ENCODE measurements at regions not wholly inside any gene's neighbourhood (a gene's known extent, or its start where the extent isn't known, plus 50 kb on each side); places are given as distances from the start of the nearest gene placed in this dataset.
A peak's percentile ranks its signal among the peaks of the same experiment; 100 is the strongest.
"Not testable (repeated sequence)": the region's sequence is repeated elsewhere in the genome, so short reads cannot be mapped to it uniquely, and the experiment has no call there.

DNA sequence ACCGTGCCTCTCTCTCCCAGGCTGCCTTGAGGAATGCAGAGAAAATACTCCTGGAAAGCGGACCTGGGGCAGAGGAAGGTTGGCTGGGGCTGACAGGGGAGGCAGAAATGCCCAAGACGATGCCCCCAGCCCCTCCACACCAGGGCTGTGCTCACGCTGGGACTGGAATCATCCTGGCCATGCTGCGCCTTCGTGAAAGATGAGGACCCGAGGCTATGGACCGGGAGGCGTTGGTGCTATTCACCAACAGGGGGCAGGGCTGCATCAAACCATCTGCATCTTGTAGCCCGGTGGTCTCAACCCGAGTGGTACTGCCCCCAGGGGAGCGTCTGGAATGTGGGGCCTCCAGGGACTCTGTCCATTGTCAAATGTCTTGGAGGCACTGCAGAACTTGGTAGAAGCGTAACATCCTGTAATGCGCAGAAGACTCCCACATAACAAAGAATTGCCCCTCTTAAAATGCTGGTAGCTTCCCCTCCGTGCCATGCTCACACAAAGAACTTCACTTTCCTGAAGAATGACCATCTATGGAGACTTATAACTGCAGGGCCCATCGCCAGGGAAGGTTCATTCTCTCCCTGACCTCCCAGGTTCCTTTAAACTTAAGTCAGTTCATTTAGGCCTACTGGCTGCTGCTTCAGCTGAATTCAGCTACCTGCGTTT is 251.2 kb downstream of the RRAGC start:
- peak in 3 of 4 experiments; percentile 17 to 40 (median 20) for DNase-seq

DNA sequence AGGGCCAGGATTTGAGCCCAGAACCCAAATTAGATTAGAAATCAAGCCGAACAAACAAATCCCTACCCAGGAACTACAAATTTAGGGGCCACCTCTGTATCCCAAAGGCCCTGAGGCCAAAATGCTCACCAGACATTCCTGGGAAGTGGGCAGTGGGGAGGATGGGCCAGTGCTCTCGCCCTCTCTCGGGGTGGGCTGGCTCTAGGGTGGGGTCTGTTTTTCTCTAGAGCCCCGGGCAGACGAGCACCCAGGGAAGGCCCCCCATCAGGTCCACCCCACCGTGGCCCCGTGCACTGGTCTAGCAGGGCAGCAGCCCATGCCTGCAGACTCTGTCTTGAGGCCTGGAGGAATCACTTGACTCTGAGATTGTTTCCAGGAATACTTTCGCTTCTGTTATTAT is 252.0 kb downstream of the RRAGC start:
- no peak for DNase-seq

DNA sequence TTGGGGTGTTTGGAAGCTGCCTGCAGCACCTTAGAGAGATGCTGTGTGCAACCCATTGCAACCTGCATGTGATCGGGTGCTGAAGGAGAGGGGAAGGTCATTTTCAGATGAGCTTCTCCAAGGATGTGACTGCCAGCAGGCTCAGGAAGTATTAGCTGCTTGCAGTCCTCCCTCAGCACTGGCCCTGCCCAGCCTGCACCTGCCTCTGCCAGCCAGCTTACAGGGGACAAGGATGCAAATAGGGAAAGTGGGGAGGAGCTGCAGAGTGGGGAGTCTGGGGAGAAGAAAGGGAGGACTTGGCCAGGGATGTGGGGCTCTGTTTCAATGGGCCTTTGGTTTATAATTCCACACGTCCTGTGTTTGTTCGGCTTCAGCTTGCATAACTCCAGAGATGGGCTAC is 254.5 kb downstream of the RRAGC start:
- no peak for DNase-seq

DNA sequence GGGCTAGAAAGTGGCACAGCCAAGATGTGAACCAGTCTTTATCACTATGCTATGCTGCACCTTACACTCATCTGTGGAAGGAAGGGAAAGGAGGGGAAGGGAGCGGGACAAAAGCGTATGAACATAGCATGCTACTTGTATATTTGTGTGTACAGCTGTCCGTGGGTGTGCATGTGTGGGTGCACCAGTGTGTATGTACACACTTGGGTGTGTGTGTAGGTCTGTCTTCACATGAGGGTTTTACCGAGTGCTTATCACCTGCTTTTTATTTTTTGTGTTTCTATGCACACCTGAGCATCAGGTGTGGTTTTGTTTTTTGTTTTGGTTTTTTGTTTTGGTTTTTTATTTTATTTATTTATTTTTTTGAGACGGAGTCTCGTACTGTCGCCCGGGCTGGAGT is 255.7 kb downstream of the RRAGC start:
- no peak for DNase-seq

DNA sequence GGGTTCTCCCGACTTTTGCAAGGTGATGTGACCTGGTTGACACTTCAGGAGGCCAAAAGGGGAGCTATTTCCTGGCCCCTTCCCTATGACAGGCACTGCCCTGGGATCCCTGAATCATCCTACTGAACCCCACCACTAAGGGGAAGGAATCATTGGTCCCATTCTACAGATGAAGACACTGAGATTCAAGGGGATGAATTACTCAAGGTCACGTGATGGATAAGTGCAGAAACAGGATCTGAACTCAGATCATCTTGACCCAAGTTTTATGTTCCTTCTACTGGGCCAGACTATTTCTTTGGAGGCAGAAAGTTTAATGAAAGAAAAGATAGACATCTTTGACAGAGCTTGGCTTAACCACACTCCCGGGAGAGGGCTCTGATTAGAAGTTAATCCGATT is 258.7 kb downstream of the RRAGC start:
- DNase-seq, result no peak

DNA sequence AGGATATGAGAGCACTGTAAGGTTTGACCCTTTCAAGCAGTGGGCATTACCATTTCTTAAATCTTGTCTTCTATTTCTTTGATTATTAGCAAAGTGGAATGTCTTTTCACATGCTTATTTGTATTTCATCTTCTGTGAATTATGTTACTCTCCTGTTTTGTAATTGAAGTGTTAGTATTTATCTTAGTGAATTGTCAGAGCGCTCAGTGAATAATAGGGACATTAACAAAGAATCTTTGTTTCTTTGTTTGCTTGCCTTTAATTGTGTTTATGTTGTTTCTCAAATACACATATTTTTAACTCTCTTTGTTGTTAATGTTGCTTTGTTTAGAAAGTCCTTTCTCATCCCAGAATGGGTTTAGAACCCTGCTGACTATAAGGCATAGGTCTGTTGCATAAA is 259.3 kb downstream of the RRAGC start:
- DNase-seq, result no peak

DNA sequence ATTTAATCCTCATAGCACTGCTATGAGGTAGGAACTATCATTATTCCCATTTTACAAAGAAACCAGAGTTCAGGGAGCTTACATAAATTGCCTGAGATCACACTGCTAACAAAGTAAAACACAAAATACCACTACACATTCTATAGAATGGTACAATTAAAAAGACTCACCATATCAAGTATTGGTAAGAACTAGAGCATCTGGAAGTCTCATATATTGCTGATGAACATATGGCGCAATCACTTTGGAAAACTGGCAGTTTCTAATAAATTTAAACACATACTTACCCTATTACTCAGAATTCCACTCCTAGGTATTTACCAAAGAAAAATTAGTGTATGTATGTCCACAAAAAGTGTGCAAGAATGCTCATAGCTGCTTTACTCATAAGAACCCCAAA is 261.5 kb downstream of the RRAGC start:
- no peak for DNase-seq

DNA sequence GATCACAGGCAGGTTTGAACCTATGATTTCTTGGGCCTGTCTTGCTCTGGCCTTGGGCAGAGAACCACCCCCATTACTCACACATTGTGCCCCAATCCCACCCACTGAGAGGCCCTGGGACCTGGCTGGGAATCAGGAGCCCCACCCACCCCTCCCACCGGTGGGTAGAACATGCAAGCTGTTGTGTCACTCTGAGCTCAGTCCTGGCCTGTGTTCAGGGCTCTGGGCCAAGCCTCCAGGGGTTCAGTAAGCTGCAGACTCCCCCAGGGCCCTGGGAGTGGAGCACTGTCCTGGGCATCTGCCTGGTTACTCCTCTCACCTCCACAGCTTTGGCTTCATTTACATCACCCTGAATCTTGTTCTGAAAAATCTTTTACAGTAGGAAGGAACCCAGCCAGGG is 270.5 kb downstream of the RRAGC start:
- no peak for DNase-seq

DNA sequence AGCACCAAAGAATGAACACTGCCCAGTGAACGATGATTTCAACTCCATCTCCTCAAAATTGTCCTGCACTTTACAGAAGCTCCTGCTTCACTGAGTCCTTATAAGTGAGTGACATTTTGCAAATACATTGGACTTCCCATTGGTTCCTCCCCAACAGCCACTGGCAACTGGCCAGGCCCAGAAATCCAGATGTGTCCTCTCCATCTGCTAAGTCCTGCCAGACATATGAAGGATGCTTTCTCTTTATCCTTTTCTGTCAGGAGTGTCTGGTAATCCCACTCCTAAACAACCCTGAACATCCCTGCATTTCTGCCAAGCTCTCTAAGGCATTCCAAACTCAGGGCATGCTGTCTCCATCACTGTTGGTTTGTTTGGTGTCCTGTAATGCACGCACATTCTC is 271.8 kb downstream of the RRAGC start:
- DNase-seq, result no peak

DNA sequence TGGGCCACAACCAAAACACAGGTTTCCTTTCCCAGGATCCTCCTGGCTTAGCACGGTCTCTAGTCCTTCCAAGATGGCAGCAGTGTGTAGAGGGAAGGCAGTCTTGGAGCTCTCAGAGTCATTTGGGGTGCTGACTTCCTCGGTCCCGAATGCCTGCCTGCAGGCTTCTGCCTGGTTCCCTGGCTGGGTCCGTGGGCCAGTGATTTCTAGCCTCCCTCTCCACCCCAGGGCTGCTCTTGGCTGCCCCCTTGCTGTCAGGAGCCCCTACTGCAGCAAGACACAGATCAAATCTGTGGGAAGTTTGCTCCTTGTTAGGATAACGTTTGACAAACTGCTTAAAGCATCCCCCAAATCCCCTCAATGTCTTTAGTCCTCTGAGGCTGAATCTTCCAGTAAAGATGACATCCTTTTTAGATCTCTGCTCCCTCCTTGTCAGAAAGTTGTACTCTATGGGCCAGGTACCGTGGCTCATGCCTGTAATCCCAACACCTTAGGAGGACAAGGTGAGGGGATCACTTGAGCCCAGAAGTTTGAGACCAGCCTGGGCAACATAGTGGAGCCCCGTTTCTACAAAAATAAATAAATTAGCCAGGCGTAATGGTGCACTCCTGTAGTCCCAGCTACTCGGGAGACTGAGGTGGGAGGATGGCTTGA is 272.5 kb downstream of the RRAGC start:
- DNase-seq, result peak; percentile 55 to 74 (median 62)

DNA sequence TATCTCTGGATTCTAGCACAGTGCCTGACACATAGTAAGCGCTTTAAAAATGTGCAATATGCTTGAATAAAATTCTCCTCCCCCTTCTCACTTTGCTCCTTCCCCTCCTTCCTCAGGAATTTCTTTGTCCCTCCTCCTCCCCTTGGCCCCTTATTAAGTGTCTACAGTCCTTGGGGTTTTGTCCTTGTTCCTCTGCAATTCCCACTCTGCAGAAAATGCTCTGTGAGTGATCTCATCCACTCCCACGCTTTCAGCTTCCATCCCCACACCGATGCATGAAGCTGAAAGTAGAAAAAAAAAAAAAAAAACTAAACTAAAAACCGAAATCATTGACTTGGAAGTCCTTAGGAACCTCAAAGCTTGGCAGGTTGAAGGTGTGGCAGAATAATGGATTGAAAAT is 273.6 kb downstream of the RRAGC start:
- no peak for DNase-seq

DNA sequence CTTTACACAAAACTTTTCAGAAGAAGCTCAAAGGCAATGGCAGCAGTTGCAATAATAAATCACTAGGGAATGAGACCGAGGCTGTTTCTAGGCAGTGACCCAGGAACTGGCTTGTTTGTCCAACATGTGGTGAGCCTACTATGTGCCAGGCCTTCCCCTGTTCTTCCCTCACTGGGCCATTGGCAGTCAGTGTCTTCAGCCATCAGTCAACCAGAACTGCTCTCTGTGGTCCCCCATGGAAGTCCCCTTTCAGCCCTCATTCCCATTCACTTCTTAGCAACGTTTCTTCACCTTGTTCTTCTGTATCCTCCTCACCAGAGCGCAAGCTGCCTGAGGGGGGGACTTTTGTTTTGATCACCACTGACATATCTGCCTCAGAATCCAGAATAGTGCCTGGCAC is 274.1 kb downstream of the RRAGC start:
- DNase-seq, result no peak

DNA sequence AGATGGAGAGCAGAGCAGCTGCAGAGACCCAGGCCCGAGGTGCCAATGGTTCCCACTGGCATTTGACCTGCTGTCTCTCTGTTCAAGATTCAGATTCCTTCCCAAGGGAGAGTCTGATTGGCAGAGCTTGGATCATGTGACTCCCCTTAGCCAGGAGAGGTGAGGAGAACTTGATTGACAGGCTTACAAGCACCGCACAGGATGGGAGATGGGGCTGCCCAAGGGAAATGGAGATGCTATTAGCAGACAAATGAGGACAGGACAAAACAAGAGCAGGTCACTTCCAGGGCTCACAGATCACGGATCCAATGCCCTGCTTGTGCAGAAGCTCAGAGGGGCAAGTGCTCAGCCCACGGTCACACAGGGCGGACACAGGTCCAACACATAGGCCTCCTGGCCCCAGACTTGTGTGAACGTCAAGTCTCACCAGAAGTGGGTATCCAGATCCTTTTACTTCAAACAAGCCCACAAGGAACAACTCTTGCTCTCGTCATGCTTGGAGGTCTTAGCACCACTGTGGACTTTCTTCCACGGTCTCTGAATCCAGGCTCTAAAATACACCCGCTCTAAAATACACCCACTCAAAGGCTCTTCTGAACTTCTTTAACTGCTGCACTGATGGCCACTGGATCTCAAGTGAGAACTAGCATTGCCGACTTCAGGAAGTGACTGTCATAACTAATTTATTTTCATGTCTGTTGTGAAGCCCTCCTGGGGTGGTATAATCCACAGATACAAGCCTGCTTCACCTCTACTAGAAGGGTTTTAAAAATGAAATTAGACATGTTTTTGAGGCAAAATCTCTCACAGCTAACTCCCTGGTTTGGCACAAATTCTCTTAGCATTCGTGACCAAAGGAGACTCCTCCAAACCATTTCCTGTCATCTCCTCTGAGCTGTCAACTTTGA is 274.9 kb downstream of the RRAGC start:
- no peak for DNase-seq

DNA sequence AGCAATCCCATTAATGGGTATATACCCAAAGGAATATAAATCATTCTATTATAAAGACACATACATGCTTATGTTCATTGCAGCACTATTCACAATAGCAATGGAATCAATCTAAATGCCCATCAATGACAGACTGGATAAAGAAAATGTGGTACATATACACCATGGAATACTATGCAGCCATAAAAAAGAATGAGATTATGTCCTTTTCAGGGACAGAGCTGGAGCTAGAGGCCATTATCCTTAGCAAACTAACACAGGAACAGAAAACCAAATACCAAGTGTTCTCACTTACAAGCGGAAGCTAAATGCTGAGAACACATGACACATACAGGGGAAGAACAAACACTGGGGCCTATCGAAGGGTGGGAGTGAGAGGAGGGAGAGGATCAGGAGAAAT is 276.3 kb downstream of the RRAGC start:
- not testable (repeated sequence) for DNase-seq

DNA sequence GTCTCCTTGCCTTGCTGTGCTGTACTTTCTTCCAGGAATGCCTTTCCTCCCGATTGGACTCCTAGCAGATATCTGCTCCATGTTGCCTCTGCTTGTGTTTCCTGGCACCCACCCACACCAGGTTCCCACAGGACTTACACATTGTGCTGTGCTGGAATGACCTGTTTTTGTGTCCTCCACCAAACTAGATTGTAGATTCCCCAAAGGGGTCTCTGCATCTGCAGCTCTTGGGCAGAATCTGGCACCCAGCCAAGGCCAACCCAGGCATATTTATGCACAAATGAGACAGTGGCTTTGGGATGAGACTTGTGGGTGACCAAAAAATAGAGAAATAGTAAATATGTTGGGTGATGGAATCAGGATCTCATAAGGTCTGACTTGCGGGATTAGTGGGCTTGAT is 278.2 kb downstream of the RRAGC start:
- DNase-seq, result no peak

DNA sequence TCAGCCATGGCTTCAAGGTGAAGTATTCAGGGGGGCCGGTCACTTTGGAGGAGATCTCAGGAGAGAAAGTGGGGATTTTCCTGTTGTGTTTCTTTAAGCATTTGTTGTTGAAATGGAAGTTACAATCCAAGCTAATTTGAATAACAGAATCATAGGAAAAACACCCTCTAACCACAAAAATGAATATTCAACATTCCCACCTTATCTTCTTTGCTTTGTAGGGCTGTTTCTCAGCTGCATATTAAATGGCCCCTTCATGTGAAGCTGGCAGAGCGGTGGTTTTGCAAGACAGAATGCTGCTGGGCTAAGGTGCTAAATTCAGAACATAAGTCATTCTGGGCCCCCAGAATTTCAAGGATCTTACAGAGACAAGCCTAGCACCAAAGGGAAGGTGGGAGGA is 279.0 kb downstream of the RRAGC start:
- DNase-seq, result no peak

DNA sequence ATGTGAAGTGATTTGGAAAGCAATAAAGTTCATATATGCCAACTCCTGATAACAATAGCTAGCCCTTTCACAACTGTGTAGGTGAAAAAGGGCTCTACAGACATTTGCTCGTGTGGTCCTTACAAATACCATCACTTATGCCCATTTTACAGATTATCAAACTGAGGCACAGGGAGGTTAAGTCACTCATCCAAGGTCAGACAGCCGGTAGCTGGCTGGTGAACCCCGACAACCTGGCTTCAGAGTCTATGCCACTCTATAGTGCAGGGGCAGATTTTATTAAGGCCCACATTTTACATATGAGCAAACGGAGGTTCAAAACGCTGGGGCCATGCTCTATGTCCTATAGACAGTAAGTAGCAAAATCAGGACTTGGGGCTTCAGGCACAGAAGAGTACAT is 280.5 kb downstream of the RRAGC start:
- DNase-seq, result no peak

DNA sequence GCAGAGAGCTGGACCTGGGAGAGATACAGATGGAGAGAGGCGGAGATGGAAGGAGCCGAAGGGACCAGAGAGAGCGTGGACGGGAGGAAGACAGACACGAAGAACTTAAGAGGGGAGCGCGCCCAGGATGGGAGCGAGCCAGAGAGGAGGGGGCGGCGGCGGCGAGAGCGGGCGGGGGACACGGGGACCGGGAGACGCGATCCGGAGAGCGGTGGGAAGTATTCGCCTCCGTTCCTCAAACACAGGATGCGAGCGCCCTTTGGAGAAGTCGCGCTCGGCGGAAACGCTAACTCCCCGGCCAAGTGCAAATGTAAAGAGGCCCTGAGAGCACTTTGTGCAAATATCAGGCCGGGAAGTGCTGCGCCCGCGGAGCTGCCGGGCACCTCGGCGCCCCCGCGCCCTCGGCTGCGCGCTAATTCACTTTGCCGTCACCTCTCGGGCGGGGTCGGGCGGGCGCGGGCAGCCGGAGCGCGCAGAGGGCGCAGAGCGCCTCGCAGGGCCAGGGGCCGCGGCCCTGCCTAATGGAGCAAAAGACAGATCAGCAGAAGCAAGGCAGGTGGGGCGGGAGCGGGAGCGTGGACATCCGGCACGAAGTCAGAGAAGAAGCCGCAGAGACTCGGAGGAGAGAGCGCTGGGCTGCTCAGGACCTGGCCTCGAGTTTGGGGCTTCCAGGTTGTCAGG is 281.2 kb downstream of the RRAGC start:
- no peak for DNase-seq

DNA sequence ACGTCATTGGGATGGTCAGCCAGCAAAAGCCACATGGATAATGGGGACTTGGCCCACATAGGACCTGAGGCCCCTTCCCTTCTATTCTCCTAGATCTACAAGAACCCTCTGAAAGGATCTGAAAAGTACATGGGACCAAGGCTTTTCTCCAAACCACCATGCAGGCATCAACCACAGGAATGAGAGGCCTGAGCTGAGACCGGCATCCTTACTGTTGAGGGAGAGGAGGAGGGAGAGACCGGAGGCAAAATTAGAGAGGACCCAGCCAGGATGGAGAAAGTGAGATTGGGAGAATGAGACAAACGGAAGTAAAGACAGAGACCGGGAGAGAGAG is 281.7 kb downstream of the RRAGC start:
- DNase-seq, result no peak

DNA sequence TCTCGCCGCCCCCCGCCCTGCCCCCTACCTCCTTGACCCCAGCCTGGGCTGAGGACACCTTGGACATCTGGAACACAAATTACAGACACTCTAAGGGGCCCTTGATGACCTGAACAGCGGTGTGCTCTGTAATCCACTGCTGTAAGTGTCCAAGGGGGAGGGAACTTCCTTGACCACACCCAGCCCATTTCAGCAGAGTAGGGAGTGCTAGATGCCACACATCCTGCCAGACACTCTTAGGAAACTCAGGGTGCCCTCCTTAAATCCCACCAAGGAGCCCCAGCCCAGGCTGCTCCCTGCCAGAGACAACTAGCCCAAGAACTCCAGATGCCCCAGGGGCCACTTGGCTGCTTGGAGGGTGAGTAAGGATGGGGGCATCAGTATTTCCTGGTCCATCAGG is 282.2 kb downstream of the RRAGC start:
- no peak for DNase-seq

DNA sequence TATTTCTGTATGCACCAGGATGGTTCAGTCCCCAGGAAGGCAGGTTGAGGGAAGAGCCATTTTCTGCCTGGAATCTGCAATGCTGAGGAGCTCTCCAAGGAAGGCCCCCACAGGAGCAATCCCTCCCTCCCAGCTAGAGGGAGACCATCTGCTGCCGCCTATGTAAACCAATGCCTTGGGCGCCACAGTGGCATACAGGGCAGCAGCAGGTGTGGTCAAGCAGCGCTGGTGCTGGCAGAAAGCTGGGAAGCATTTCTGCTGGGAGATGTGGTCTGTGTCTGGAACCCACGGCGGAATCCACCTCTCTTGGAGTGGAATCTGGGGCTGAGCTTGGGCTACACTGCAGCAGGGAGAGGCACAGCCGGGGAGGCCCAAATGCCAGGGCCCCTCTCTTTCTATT is 283.3 kb downstream of the RRAGC start:
- no peak for DNase-seq

DNA sequence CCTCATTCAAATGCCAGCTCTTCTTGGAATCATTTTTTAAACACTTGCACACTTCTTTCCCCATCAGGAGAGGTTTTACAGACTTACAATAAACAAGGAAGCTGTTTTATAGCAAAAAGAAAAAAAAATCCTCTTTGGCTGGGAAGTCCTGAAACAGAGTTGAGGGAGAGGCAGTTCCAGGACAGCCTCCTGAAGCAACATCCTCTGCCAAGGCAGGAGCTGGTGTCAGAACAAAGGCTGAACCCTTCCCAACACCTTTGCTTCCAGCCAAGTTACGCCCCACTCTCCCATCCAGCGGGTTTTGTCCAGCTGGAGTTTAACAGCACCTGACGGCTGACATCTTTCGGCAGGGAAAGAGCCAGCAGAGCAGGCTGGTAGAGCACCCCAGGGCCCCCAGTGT is 287.8 kb downstream of the RRAGC start:
- DNase-seq, result no peak

DNA sequence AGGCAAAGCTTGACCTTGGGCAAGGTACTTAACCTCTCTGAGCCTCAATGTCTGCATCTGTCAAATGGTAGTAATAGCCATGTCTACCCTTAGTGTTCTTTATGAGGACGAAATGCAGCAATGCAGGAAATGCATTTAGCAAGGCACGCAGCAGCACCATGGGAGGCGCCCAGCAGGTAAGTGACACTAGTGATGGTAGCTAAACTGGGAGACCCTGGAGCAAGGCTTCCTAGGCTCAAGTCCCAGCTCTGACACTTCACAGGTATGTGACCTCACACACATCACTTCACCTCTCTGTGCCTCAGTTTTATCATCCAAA is 289.0 kb downstream of the RRAGC start:
- DNase-seq, result no peak

Measured in suppressor macrophage (primary cell).